SJSA1 (cell line): ENCODE measurements at regions not wholly inside any gene's neighbourhood (a gene's known extent, or its start where the extent isn't known, plus 50 kb on each side); places are given as distances from the start of the nearest gene placed in this dataset.

Experiments
- DNase-seq, 2 experiments: peaks; one replicate each; pipeline ENCODE4 v3.0.0-alpha.2; 2015 to 2020; ENCODE audit warnings: low spot score in 2 of 2, low read depth in 1 of 2
- H3K27ac ChIP-seq: fragments of 250-450 bp; sonication (Bioruptor Pico); 2 replicates; pipeline ENCODE4 v1.5.1; 2020; ENCODE audit warnings: mild to moderate bottlenecking, moderate library complexity
- H3K27me3 ChIP-seq: fragments of 250-450 bp; sonication (Bioruptor Pico); replicated peaks from 2 replicates; pipeline ENCODE4 v1.5.1; 2020; ENCODE audit warnings: mild to moderate bottlenecking, moderate library complexity
- H3K36me3 ChIP-seq: fragments of 250-450 bp; sonication (Bioruptor Pico); 2 replicates; pipeline ENCODE4 v1.5.1; 2020; ENCODE audit warnings: mild to moderate bottlenecking
- H3K4me1 ChIP-seq: fragments of 250-450 bp; sonication (Bioruptor Pico); replicated peaks from 2 replicates; pipeline ENCODE4 v1.6.1; 2021; ENCODE audit warnings: mild to moderate bottlenecking
- H3K4me3 ChIP-seq: fragments of 250-450 bp; sonication (Bioruptor Pico); 2 replicates; pipeline ENCODE4 v1.5.1; 2020; ENCODE audit warnings: mild to moderate bottlenecking
- H3K9me3 ChIP-seq: fragments of 250-450 bp; sonication (Bioruptor Pico); replicated peaks from 2 replicates; pipeline ENCODE4 v1.5.1; 2020; ENCODE audit warnings: mild to moderate bottlenecking

- no peak for DNase-seq
- no peaks in the 10 kb centered on the region for H3K36me3 ChIP-seq
Observed at GRCh38 chr1:234901491-234902049, 227.1 kb downstream of the TOMM20 start.

GRCh38 chr1:234900595-234900994, 228.0 kb downstream of the TOMM20 start:
- Histone ChIP-seq H3K4me1 (peaks cover 31% of the 10 kb centered on the region), H3K9me3 (no peaks in the 10 kb centered on the region), H3K27ac (no peak overlapping the region), H3K36me3 (no peaks in the 10 kb centered on the region), H3K4me3 (no peak overlapping the region), H3K27me3 (no peaks in the 10 kb centered on the region)
- no peak for DNase-seq

More at GRCh38 chr1:234901491-234902049, 227.1 kb downstream of the TOMM20 start:
- no peaks in the 10 kb centered on the region for H3K27me3 ChIP-seq
- H3K4me3 ChIP-seq, result no peak overlapping the region
- H3K4me1 ChIP-seq, result peaks cover 27% of the 10 kb centered on the region
- no peaks in the 10 kb centered on the region for H3K9me3 ChIP-seq
- no peak overlapping the region for H3K27ac ChIP-seq

- H3K4me3 ChIP-seq, result no peak overlapping the region
Observed at GRCh38 chr1:234899730-234900072, 228.9 kb downstream of the TOMM20 start.

GRCh38 chr1:234899041-234899729, 229.5 kb downstream of the TOMM20 start:
- Histone ChIP-seq H3K27ac (peak overlapping the region; percentile 33), H3K4me3 (no peak overlapping the region), H3K27me3 (no peaks in the 10 kb centered on the region), H3K4me1 (peaks cover 39% of the 10 kb centered on the region), H3K9me3 (no peaks in the 10 kb centered on the region), H3K36me3 (no peaks in the 10 kb centered on the region)
- peak; percentile 60 to 77 for DNase-seq

More at GRCh38 chr1:234899730-234900072, 228.9 kb downstream of the TOMM20 start:
- no peaks in the 10 kb centered on the region for H3K36me3 ChIP-seq
- H3K27ac ChIP-seq, result peak overlapping the region; percentile 33; the same call in 1 of the 2 replicates
- no peaks in the 10 kb centered on the region for H3K9me3 ChIP-seq
- peaks cover 34% of the 10 kb centered on the region for H3K4me1 ChIP-seq
- DNase-seq, result no peak
- H3K27me3 ChIP-seq, result no peaks in the 10 kb centered on the region

- H3K4me3 ChIP-seq, result no peak overlapping the region
- H3K27ac ChIP-seq, result peak overlapping the region; percentile 28
- no peaks in the 10 kb centered on the region for H3K9me3 ChIP-seq
- H3K27me3 ChIP-seq, result no peaks in the 10 kb centered on the region
- H3K4me1 ChIP-seq, result peaks cover 45% of the 10 kb centered on the region
- no peak for DNase-seq
- no peaks in the 10 kb centered on the region for H3K36me3 ChIP-seq
Observed at GRCh38 chr1:234898455-234899033, 230.1 kb downstream of the TOMM20 start.

- no peaks in the 10 kb centered on the region for H3K27me3 ChIP-seq
- no peak overlapping the region for H3K27ac ChIP-seq
- no peaks in the 10 kb centered on the region for H3K9me3 ChIP-seq
- H3K4me3 ChIP-seq, result no peak overlapping the region
- peaks cover 48% of the 10 kb centered on the region for H3K4me1 ChIP-seq
- H3K36me3 ChIP-seq, result no peaks in the 10 kb centered on the region
- no peak for DNase-seq
Observed at GRCh38 chr1:234897754-234898454, 230.7 kb downstream of the TOMM20 start.

GRCh38 chr1:234897390-234897749, 231.3 kb downstream of the TOMM20 start:
- no peaks in the 10 kb centered on the region for H3K36me3 ChIP-seq
- no peak overlapping the region for H3K27ac ChIP-seq
- no peak overlapping the region for H3K4me3 ChIP-seq
- H3K4me1 ChIP-seq, result peaks cover 48% of the 10 kb centered on the region
- H3K27me3 ChIP-seq, result no peaks in the 10 kb centered on the region
- no peak for DNase-seq
- no peaks in the 10 kb centered on the region for H3K9me3 ChIP-seq

- DNase-seq, result peak; percentile 48 to 59
- Histone ChIP-seq H3K4me3 (no peak overlapping the region), H3K27ac (no peak overlapping the region), H3K4me1 (peaks cover 48% of the 10 kb centered on the region), H3K36me3 (no peaks in the 10 kb centered on the region), H3K9me3 (no peaks in the 10 kb centered on the region), H3K27me3 (no peaks in the 10 kb centered on the region)
Observed at GRCh38 chr1:234896477-234897389, 231.9 kb downstream of the TOMM20 start.

- Histone ChIP-seq H3K36me3 (no peaks in the 10 kb centered on the region), H3K4me3 (no peak overlapping the region), H3K27ac (peak overlapping the region; percentile 32), H3K4me1 (peaks cover 39% of the 10 kb centered on the region), H3K27me3 (no peaks in the 10 kb centered on the region), H3K9me3 (no peaks in the 10 kb centered on the region)
- DNase-seq, result peak; percentile 39 to 61
Observed at GRCh38 chr1:234893725-234894630, 234.7 kb downstream of the TOMM20 start.

GRCh38 chr1:234893359-234893724, 235.3 kb downstream of the TOMM20 start:
- Histone ChIP-seq H3K27me3 (no peaks in the 10 kb centered on the region), H3K4me3 (no peak overlapping the region), H3K9me3 (no peaks in the 10 kb centered on the region), H3K36me3 (no peaks in the 10 kb centered on the region), H3K4me1 (peaks cover 33% of the 10 kb centered on the region), H3K27ac (peak overlapping the region; percentile 32)
- no peak for DNase-seq

- Histone ChIP-seq H3K27ac (no peak overlapping the region), H3K27me3 (no peaks in the 10 kb centered on the region), H3K4me1 (peaks cover 31% of the 10 kb centered on the region), H3K4me3 (no peak overlapping the region), H3K9me3 (no peaks in the 10 kb centered on the region), H3K36me3 (no peaks in the 10 kb centered on the region)
- DNase-seq, result no peak
Observed at GRCh38 chr1:234892642-234893041, 236.0 kb downstream of the TOMM20 start.

GRCh38 chr1:234891427-234891826, 237.2 kb downstream of the TOMM20 start:
- Histone ChIP-seq H3K27ac (no peak overlapping the region), H3K9me3 (no peaks in the 10 kb centered on the region), H3K27me3 (no peaks in the 10 kb centered on the region), H3K36me3 (no peaks in the 10 kb centered on the region), H3K4me1 (peaks cover 19% of the 10 kb centered on the region), H3K4me3 (no peak overlapping the region)
- DNase-seq, result no peak
